Stromal cell of bone marrow (primary cell): ENCODE measurements at regions not wholly inside any gene's neighbourhood (a gene's known extent, or its start where the extent isn't known, plus 50 kb on each side); places are given as distances from the start of the nearest gene placed in this dataset.

Source experiments
- DNase-seq: peaks from one replicate; pipeline ENCODE4 v3.0.0-alpha.2; 2012; ENCODE audit warnings: low read depth

DNA sequence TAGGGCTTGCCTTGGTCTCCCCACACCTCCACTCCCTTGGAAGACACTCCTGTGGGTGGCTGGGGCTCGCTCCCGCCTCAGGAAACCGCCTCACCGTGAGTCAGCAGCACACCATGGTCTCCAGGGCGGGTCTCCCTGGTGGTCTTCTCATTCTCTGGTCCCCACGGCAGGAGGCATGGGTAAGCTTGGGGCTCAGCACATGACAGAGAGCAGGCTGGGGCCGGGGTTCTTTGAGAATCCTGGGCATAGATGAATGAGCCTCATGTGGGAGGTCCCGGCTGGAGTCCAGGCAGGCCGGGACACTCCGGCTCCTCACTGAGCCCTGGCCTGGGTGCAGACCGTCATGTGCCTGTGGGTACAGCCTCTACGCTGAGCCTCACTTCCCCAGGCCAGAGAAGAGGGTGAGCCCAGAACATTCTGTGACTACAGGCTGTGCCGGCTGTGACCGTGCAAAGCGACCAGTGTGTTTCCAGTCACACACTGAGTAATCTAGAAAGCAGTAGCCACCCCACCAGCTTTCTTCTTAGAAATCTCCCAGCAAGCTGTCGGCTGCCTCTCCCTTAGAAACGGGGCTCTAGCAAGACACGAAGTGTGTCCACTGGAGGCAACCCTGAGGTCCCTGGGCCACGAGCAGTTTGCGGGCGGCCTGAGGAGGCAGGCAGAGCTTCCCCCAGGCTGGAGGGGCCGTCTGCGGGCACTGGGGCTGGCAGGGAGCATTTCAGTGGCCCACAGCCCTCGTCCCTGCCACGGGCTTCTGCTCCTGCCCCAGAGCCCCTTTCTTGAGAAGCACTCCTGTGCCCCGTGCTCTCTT is 93.1 kb downstream of the RHOB start:
- no peak for DNase-seq

DNA sequence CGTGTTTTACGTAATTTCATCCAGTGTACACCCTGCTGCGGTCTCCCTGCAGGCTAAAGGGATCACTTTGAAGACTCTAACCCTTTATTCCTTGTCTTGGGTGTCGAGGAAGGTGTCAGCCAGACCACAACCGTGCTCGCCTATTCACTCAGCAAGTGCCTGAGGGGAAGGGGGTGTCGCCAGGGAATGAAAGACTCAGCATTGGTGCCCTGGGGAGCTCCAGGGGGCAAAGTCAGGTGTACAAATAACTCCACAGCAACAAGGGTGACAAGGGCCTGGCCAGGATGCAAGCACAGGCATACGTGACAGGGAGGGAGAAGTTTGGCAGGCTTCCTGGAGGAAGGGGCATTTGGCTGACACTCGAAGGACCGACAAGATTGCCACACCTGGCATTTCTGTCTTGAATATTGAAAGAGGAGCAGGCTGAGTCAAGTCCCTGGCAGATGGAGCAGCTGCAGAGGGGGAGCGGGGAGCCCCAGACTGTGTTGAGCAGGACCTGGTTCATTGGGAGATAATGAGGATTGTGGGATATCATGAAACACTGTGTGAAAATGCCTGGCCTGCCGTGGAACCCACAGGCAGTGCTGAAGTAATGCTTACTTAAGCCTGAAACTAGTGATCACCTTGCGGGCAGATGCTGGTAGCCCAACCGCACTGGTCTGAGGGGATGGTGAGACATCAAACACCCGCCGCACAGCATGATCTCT is 93.9 kb downstream of the RHOB start:
- DNase-seq = no peak

- DNase-seq = no peak
Observed at GRCh38 chr2:20541294-20541640, 94.4 kb downstream of the RHOB start.

DNA sequence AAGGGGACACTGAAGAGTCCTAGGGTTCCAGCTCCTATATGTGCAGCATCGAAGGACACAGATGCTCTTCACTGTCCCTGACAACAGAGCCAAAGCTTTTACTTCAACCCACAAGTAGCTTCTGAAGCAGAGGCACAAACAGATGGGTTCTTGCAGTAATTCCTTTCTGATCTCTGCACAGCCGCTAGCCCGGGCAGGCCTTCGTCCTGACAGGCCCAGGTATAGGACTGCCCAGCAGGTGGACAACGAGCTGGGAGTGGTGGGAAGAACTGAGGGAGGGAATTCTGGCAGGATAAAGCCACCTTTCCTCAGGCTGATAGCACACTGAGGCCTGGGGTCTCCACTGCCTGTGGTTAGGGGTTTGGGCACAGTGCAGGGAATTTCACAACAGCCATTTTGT is 94.8 kb downstream of the RHOB start:
- no peak for DNase-seq

DNA sequence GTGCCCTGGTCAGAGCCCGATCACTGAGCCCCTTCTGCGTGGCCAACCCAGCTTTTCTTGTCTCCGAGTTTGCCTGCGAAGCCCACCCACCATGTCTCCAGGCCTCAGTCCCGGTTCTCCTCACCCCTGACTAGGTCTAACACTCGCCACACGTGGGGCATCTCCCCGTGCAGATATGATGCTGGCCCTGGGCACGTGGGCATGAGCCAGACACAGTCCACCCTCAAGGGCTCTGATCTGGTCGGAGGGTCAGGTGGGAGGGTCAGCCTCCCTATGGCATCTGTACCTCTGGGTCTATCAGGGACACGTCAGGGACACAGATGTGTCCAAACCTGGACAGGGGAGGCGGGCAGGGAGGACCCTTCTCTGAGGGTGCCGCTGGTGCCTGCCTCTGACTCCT is 95.4 kb downstream of the RHOB start:
- DNase-seq = no peak

GRCh38 chr2:20542746-20543468 is 96.0 kb downstream of the RHOB start:
- no peak for DNase-seq

DNA sequence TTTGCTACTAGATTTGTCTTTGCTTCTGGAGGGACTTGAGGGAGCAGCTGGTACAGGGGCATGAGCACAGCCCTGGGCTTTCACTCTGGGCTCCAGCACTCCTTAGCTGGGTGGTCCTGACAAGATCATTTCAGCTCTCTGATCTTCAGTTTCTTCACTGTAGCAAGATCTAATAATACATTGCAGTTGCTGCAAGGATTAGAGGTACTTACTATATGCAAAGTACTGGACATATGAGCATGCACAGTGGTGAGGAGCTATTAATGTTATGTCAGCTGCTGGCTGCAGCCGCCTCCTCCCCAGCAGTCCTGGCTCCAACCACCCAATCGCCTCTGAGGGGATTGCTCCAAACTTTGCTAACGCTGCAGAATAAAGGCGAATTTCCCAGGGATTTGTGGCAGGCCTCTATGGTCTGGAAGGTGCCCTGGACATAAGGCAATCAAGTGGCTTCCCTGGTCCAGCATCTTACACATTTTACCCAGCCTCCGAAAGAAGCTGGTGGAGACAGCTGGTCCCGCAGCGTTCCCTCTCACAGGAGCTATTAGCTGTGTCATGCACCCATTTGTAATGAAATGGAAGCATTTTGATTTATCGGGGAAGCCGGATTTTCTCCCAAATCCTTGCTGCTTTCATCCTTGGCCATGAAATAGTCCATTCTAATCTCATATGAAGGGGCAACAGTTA is 96.7 kb downstream of the RHOB start:
- DNase-seq = no peak

DNA sequence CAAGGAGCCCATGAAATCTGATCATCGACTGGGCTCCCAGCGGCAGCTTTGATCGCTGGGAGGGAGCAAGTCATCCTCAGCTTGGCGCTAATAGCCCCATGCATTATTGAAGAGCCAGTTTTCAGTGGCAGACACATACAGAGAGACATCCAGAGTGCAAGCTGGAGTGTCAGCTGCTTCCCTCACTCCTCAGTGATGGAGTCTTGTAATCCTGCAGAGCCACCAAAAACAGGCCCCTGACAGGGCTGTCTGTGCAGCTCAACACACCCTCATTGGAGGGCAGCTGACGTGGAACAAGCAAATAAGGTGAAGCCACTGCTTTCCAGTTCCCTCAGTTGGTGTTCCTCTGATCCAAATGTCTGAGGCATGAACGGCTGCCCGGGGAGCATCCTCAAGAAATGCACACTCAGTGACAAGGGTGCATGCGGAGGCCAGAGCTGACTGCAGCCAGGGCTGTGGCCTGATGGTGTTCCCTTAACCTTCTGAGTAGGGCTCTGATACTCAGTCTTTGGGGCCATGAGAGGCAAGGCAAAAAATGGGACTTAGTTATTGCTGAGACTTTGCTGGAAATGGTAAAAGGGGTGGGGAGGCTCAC is 97.4 kb downstream of the RHOB start:
- DNase-seq = no peak

GRCh38 chr2:20549144-20549543 is 101.8 kb downstream of the HS1BP3 start:
- DNase-seq = no peak

DNA sequence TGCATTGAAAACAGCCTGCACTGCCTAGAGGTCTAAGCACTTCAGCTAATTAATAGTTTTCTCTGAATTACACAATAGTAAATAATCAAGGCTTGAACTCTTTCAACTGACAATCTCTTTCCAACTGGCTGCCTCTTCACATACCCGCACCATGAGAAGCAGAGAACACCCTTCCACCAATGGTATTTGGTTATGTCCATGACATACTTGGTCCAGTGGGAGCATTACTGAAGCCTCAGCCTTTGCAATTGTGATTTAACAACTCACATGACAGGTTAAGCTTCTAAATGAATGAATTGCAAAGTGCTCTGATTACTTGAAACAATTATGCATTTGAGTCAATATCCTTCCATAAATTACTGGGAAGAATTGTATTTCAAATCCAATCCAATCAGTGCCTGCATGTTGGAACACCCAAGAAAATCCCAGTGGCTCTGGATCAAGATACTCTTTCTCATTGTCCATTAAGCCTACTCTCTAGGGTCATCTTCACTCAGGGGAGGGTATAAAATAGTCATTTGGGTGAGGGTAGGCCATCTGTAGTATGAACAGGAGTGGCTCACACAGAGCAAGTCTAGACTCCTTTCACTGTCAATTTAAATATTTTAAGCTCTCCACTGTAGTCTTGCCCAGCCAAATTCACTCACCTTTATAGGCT is 101.1 kb downstream of the HS1BP3 start:
- no peak for DNase-seq

DNA sequence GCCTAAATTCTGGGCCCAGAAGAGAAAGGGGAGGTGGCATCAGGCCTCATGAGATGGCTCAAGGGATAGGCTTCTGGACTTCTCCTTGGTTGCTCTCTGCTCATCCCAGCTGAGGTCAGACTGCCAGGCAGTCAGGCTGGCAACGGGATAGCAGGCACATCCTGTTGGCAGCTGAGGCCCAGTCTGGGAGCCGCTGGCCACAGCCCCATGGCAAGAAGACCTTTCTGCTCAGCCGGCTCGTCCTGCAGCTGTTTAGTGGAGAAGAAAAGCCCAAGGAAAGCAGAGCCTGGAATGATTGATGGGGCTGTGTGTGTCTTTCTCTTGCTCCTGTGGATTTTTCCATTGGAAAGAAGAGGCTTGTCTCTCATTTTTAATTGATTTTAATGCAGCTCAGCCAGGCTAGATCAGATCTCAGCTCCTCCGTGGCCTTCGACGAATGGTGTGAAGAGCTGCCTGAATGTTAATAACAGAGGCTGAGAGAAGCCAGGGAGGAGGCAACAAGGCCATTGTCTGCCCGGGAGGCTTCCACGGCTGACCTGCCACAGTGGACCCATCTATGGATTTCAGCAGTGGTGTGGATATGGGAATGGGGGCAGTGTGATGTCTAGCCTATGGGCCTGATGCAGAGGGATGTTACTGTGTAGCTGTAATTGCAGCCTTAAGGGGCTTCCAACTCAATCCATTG is 99.5 kb downstream of the HS1BP3 start:
- no peak for DNase-seq

DNA sequence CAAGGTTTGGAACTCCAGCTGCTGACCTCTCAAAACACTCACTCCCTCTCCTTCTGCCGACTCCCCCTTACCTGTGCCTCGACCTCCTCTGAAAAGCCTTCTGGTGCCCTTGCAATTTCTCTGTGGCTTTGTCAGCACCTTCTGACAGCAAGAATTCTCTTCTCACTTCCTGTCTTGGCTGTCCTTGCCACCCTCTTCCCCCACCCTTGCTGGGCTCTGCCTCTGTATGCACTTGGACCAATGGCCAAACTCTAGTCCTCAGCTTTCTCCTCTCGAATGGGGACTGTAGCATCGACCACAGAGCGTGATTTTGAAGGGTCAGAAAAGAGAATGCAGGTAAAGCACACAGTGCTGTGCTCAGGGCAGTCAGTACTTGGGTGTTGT is 99.0 kb downstream of the HS1BP3 start:
- DNase-seq = no peak

DNA sequence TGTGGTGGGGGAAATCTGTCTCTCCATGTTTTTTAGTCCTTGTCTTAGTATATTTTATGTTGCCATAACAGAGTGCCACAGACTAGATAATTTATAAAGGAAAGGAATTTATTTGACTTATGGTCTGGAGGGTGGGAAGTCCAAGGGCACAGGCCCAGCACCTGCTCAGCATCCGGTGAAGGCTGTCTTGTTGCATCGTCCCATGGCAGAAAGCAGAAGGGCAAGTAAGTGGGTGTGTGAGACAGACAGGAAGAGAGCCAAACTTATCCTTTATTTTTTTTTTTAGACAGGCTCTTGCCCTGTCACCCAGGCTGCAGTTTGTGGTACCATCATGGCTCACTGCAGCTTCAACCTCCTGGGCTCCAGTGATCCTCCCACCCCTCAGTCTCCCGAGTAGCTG is 98.1 kb downstream of the HS1BP3 start:
- DNase-seq = no peak

GRCh38 chr2:20553580-20553979 is 97.3 kb downstream of the HS1BP3 start:
- DNase-seq = no peak

GRCh38 chr2:20555954-20556353 is 94.9 kb downstream of the HS1BP3 start:
- no peak for DNase-seq

DNA sequence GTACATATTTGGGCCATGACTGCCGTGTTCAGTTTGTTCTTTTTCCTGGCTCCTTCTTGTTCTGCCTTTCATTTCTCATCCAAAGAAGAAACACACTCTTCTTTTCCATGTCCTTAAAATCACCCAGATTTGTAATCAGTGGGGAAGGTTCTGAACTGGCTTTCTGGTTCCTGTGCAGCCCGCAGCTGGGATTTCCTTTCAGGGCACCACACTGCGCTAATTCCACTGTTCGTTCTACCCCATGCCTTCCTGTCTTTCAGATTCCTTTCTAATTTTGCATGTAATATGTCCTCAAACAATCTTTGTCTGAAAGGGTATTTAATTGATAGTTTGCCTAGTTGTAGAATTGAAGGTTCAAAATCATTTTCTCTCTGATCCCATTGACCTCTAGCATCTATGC is 94.1 kb downstream of the HS1BP3 start:
- no peak for DNase-seq

- no peak for DNase-seq
Observed at GRCh38 chr2:20557226-20557625, 93.7 kb downstream of the HS1BP3 start.

DNA sequence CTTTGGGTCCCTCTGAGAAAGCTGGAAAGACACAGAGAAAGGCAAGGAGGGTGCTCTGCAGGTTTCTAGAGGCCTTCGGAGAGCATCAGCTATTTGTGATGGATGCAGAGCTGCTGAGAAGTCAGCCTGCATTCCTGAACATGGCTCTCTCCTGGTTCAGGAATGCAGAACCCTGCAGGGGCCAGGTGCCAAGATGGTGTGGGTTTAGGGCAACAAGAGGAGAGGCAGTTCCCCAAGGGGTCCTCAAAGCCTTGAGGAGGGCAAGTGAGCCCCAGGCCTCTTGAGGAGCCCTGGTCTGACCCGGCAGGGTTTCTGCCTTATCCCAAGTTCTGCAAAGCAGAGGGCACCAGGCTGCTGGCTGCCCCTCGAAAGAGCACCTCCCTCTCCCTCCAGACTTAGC is 93.3 kb downstream of the HS1BP3 start:
- DNase-seq = no peak

- DNase-seq = no peak
Observed at GRCh38 chr2:20558391-20559150, 92.3 kb downstream of the HS1BP3 start.

- DNase-seq = no peak
Observed at GRCh38 chr2:20559277-20559676, 91.6 kb downstream of the HS1BP3 start.
